Muscle of leg (tissue), 3 donors: ENCODE measurements at regions not wholly inside any gene's neighbourhood (a gene's known extent, or its start where the extent isn't known, plus 50 kb on each side); places are given as distances from the start of the nearest gene placed in this dataset.

Experiments
- DNase-seq: peaks from one replicate; pipeline ENCODE4 v3.0.0; 2013
- H3K27ac ChIP-seq: one replicate; pipeline ENCODE4 v1.5.1; 2013; ENCODE audit warnings: mild to moderate bottlenecking, low read length, control low read depth
- H3K27me3 ChIP-seq: one replicate; pipeline ENCODE4 v1.6.1; 2013; ENCODE audit warnings: low read length; ENCODE audit not compliant: control insufficient read depth, insufficient read depth
- H3K36me3 ChIP-seq: one replicate; pipeline ENCODE4 v1.6.1; 2013; ENCODE audit warnings: low read length; ENCODE audit not compliant: control insufficient read depth, insufficient read depth
- H3K4me1 ChIP-seq: one replicate; pipeline ENCODE4 v1.6.1; 2013; ENCODE audit warnings: low read length; ENCODE audit not compliant: control insufficient read depth, insufficient read depth
- H3K4me3 ChIP-seq: one replicate; pipeline ENCODE4 v1.5.1; 2013; ENCODE audit warnings: low read length, control low read depth
- H3K9me3 ChIP-seq: replicated peaks from 2 replicates; pipeline ENCODE4 v1.6.1; 2013; ENCODE audit warnings: low read depth, low read length; ENCODE audit not compliant: control insufficient read depth
- WGBS: methylation state at CpG from one replicate; pipeline ENCODE4 v1.1.5; 2013; ENCODE audit warnings: missing lambda C conversion rate; ENCODE audit not compliant: insufficient coverage; 5-methylcytosine and 5-hydroxymethylcytosine counted together

DNA sequence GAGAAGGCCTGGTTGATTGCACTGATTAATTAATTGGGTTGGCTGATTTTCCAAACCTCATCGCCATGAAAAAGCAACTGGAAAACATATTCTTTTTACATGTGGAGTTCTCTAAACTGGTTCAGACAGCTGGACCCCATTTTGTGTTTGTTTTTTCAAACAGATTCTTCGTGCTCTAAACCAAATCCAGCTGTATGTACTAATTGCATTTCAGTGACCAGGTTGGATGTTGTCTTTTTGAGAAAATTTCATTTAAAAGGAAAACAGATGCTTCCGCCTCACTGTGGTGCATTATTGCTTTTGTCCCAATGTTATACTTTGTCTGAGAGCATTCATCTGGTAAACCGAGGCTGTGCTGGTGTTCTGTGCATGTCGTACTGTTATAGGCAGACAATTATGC, 67.8 kb upstream of the LNX1 start:
- DNase-seq, result peak; percentile 48
- Histone ChIP-seq H3K27me3 (no peaks in the 10 kb centered on the region), H3K4me3 (no peak overlapping the region), H3K9me3 (no peaks in the 10 kb centered on the region), H3K36me3 (no peaks in the 10 kb centered on the region), H3K27ac (no peak overlapping the region), H3K4me1 (peaks cover 8% of the 10 kb centered on the region)
- no CpG with 5 or more reads among the region's 5 CpGs for WGBS

DNA sequence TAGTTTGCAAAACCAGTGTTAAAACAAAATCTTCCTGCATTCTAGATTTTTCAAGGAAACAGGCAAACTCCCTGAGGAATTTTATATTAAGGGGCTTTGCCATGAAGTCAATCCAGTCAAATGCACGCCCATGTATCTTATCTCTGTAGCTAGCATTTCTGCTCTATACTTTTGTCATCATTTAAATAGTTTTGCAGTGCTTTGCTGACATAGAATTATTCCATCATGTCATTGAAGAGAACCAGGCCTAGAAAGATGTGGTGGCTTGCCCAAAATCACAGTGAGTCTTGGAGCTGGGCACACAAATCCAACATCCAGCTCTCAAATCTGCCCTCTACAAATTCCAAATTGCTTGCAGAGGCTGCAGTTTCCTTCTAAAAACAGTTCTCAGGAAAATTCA, 66.7 kb upstream of the LNX1 start:
- no peaks in the 10 kb centered on the region for H3K9me3 ChIP-seq
- H3K27ac ChIP-seq, result no peak overlapping the region
- no peak for DNase-seq
- peaks cover 12% of the 10 kb centered on the region for H3K4me1 ChIP-seq
- no peaks in the 10 kb centered on the region for H3K36me3 ChIP-seq
- H3K27me3 ChIP-seq, result no peaks in the 10 kb centered on the region
- WGBS, result no CpG with 5 or more reads among the region's 1 CpG
- no peak overlapping the region for H3K4me3 ChIP-seq

DNA sequence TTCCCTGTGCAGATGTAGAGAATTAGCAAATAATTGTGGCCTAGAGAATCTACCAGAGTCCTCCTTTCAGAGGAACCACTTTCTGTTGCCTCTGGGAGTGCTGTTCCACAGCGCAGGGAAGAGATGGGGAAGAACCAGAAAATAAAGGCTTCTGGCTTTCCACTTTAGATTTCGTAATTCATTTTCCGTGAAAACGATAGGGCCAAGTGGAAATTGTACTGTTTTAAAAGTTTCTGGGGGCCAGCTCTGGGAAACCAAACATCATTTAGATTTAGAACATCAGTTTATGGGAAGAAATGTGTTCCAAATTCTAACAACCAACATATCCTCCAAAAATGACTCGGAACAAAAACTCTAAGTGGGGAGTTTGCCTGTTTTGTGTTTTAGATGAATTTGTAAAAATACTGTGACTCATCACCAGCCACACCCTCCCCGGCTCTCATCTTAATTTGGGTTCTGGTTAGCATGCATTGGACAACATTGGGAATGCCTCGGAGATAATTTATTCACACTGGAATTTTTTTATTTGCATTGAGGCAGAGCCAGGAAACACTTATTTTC, 65.2 kb upstream of the LNX1 start:
- DNase-seq, result peak; percentile 94
- 0% methylated on average over 1 of the region's 7 CpGs for WGBS
- H3K4me3 ChIP-seq, result no peak overlapping the region

DNA sequence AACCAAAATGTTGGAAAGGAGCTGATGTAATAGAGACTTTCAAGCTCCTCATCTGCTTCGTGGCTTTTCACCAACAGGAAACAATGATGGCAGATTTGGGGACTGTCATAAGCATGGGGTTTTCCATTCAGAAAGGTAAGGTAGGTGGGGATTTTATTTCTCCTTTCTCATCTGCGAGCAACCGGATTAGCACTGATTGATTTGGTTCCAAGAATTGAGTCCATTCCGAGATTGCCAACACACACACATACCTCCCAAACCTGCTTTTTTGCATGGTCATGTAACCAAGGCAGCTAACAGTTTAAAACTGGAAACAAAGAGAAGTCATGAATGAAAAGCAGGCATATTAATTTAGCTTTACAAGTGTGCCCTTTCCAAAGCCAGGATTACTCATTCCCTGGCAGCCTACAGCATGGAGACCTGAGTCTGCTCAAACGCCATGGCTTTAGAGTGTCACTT, 63.0 kb upstream of the LNX1 start:
- Histone ChIP-seq H3K27me3 (no peaks in the 10 kb centered on the region), H3K27ac (no peak overlapping the region), H3K4me1 (peaks cover 19% of the 10 kb centered on the region), H3K4me3 (no peak overlapping the region), H3K9me3 (no peaks in the 10 kb centered on the region), H3K36me3 (no peaks in the 10 kb centered on the region)
- WGBS, result no CpG with 5 or more reads among the region's 5 CpGs
- DNase-seq, result peak; percentile 80

More for the DNA sequence above, 65.2 kb upstream of the LNX1 start:
- no peaks in the 10 kb centered on the region for H3K9me3 ChIP-seq
- H3K27me3 ChIP-seq, result no peaks in the 10 kb centered on the region
- H3K27ac ChIP-seq, result peak overlapping the region; percentile 78
- H3K4me1 ChIP-seq, result peaks cover 18% of the 10 kb centered on the region
- H3K36me3 ChIP-seq, result no peaks in the 10 kb centered on the region

DNA sequence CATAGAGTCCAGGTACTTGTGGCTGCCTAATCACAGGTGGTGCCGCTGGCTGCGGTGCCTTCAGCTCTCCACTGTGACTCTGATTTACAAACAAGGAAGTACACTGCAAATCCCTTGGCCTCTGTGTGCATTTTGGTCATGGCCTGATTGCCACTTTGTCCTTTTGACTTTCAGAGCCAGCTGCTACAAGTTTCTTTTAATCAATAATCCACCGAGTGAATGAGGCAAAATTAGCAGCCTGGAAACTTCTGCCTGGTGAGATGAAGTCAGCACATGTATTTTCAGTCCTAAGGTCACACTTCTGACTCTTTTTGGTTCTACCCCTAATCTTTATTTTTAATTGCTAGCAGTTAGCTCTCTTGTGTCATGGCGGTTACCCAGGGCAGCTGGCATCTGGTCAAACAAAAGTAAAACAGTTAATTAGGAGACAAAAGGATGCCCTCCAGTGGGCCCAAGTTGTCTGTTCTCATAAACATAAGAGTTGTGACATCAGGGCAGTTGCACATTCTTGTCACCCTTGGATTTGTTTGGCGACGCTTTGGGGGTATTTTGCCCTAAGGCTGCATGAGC, 62.3 kb upstream of the LNX1 start:
- Histone ChIP-seq H3K27me3 (no peaks in the 10 kb centered on the region), H3K9me3 (no peaks in the 10 kb centered on the region), H3K4me3 (no peak overlapping the region), H3K27ac (no peak overlapping the region), H3K36me3 (no peaks in the 10 kb centered on the region), H3K4me1 (peaks cover 19% of the 10 kb centered on the region)
- DNase-seq, result peak; percentile 62
- 60% methylated on average over 3 of the region's 6 CpGs for WGBS

DNA sequence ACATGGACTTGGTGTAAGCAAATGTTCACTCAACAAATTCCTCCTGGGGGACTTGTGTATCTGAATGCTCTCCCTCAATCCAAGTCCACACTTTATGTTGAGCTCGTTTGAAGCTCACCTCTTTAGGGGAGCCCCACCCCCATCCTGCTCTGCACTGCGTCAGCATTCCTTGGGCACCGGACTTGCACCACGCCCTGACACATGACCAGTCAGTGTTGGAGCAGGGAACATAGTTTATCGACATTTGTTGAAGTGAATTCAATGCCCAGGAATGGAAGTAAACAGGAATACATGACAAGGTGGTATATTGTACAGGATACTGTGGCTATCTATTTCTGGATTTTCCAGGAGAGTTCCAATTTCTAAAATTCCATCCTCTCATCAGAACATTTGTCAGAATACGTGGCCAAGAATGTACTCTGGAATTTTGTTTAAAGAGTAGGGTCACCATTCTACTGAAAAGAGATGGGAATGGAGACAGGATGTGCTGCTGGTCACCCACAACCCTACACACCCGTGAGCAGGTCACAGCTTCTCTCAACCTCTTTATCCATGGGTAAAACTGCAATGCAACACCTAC, 60.0 kb upstream of the LNX1 start:
- no peak overlapping the region for H3K27ac ChIP-seq
- peaks cover 16% of the 10 kb centered on the region for H3K4me1 ChIP-seq
- H3K36me3 ChIP-seq, result no peaks in the 10 kb centered on the region
- H3K9me3 ChIP-seq, result no peaks in the 10 kb centered on the region
- no peaks in the 10 kb centered on the region for H3K27me3 ChIP-seq
- H3K4me3 ChIP-seq, result no peak overlapping the region
- DNase-seq, result no peak
- 53% methylated on average over 2 of the region's 7 CpGs for WGBS

DNA sequence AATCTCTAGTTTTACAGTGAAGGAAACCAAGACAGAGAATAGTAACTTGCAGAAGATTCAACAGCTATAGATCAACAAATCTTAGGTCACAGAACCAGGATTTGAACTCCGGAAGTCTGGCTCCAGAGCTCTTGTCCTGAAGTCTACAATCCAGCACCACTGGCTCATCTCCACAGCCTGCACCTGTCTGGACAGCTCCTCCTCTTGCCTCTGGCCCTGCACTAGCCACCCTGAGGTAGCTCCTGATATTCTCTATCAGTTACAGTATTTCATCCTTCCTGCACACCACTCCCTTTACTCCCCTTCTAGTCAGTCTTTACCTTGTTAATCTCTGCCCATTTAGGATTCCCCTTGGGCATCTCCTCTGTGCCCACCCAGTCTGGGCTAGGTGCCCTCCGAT, 58.1 kb upstream of the LNX1 start:
- no peaks in the 10 kb centered on the region for H3K9me3 ChIP-seq
- no peaks in the 10 kb centered on the region for H3K36me3 ChIP-seq
- no peak for DNase-seq
- H3K27ac ChIP-seq, result no peak overlapping the region
- WGBS, result 92% methylated on average over 1 of the region's 2 CpGs
- peaks cover 11% of the 10 kb centered on the region for H3K4me1 ChIP-seq
- H3K27me3 ChIP-seq, result no peaks in the 10 kb centered on the region
- no peak overlapping the region for H3K4me3 ChIP-seq

DNA sequence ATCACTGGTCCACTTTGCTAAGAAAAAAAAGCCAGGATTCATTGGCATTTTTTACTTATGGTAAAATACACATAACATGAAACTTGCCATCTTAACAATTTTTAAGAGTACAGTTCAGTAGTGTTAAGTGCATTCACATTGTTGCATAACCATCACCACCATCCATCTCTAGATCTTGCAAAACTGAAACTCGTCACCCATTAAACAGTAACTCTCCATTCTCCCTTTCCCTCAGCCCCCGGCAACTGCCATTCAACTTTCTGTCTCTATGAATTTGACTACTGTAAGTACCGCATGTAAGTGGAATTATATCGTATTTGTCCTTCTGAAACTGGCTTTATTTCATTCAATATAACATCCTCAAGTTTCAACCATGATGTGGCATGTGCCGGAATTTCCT, 56.3 kb upstream of the LNX1 start:
- H3K4me1 ChIP-seq, result peaks cover 7% of the 10 kb centered on the region
- no peak for DNase-seq
- no peak overlapping the region for H3K4me3 ChIP-seq
- WGBS, result 100% methylated on average over 2 of the region's 5 CpGs
- no peaks in the 10 kb centered on the region for H3K36me3 ChIP-seq
- no peaks in the 10 kb centered on the region for H3K27me3 ChIP-seq
- no peaks in the 10 kb centered on the region for H3K9me3 ChIP-seq
- H3K27ac ChIP-seq, result no peak overlapping the region

DNA sequence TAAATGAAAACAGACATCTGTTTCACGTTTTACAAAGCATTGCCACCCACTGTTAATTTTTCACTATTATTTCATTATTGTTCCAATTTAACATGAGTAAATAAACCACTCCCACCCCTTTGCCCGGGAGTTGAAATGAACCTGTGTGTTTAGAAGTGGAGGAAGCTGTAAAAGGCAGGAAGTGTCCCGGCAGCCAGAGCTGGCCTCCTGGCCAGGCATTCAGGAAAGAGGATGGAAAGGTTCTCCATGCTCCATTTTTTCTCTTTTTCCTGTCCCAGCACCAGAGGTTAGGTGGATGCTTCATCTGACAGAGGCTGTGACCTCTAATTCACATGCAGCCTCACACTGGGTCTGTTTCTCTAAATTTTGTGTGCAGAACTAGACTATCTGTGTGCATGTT, 55.5 kb upstream of the LNX1 start:
- no peak for DNase-seq
- no peak overlapping the region for H3K27ac ChIP-seq
- no CpG with 5 or more reads among the region's 3 CpGs for WGBS

DNA sequence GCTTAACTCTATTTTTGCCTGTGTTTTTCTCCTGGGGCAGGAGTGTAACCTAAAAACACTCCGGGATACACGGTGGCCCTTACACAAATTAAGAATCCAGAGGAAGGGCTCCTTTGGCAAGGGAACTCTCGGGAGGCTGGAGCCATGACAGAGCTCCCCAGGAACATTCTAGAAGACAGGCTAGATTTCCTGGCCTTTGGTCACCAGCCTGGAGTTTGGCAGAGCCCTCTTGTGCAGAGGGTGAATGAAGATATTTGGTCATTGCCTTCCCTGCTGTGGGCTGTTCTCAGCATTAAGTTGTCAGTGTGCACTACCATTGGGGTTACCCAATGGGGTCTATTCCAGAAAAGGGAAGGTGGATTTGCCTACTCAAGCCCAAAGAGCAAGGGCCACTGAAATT, 53.8 kb upstream of the LNX1 start:
- no peak for DNase-seq
- H3K27me3 ChIP-seq, result no peaks in the 10 kb centered on the region
- no peak overlapping the region for H3K4me3 ChIP-seq
- H3K9me3 ChIP-seq, result no peaks in the 10 kb centered on the region
- no peaks in the 10 kb centered on the region for H3K36me3 ChIP-seq
- WGBS, result no CpG with 5 or more reads among the region's 3 CpGs
- H3K4me1 ChIP-seq, result peaks cover 6% of the 10 kb centered on the region
- no peak overlapping the region for H3K27ac ChIP-seq

More for the DNA sequence above, 55.5 kb upstream of the LNX1 start:
- H3K4me1 ChIP-seq, result peaks cover 2% of the 10 kb centered on the region
- no peaks in the 10 kb centered on the region for H3K36me3 ChIP-seq
- H3K9me3 ChIP-seq, result no peaks in the 10 kb centered on the region
- no peak overlapping the region for H3K4me3 ChIP-seq
- no peaks in the 10 kb centered on the region for H3K27me3 ChIP-seq
